GM13977 (cell line): ENCODE measurements at regions not wholly inside any gene's neighbourhood (a gene's known extent, or its start where the extent isn't known, plus 50 kb on each side); places are given as distances from the start of the nearest gene placed in this dataset.
"Not testable (repeated sequence)": the region's sequence is repeated elsewhere in the genome, so short reads cannot be mapped to it uniquely, and the experiment has no call there.

Source experiments
- DNase-seq: peaks from one replicate; pipeline ENCODE4 v3.0.0; 2012; ENCODE audit warnings: low spot score
- in situ Hi-C: fragments of 300-500 bp; cut with MboI; formaldehyde crosslinking; loops from one replicate; pipeline ENCODE4 v1.12.0; 2022; ENCODE audit warnings: low sequenced_read_pairs, low pct_unique_long_range_greater_than_20kb, mixed read lengths, inconsistent platforms; ENCODE audit not compliant: unreplicated experiment
- TF ChIP-seq, protein P1 (sequence below): IDR thresholded peaks from 2 replicates; pipeline ENCODE4 v1.5.1; 2012; ENCODE audit warnings: mild to moderate bottlenecking, control low read depth; ENCODE audit not compliant: insufficient read depth; ENCODE audit errors: extremely low read depth, missing control alignments

DNA sequence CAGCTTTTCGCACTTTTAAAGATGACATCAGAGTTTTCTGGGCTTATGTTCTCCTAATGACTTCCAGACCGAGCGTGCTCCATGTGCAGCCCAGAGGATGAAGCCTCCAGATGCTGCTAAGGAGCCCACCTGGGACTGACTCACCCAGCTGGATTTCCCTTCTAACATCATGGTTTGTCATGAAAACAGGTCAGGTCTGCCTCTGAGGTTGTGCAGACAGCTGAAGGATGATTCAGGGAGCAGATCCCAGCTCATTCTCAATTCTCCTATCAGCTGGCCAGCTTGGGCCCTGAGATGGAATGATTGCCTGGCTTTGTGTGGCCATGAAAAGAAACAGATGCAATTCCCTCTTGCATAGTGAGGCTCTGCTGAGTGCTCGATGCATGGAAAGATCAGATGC lies 123.9 kb upstream of the DUSP10 start:
- in situ Hi-C loops: no loop called here
- TF ChIP-seq, protein P1, sequence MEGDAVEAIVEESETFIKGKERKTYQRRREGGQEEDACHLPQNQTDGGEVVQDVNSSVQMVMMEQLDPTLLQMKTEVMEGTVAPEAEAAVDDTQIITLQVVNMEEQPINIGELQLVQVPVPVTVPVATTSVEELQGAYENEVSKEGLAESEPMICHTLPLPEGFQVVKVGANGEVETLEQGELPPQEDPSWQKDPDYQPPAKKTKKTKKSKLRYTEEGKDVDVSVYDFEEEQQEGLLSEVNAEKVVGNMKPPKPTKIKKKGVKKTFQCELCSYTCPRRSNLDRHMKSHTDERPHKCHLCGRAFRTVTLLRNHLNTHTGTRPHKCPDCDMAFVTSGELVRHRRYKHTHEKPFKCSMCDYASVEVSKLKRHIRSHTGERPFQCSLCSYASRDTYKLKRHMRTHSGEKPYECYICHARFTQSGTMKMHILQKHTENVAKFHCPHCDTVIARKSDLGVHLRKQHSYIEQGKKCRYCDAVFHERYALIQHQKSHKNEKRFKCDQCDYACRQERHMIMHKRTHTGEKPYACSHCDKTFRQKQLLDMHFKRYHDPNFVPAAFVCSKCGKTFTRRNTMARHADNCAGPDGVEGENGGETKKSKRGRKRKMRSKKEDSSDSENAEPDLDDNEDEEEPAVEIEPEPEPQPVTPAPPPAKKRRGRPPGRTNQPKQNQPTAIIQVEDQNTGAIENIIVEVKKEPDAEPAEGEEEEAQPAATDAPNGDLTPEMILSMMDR: no peak

GRCh38 chr1:221863635-221864034 lies 121.7 kb upstream of the DUSP10 start:
- TF ChIP-seq, protein P1: no peak
- in situ Hi-C loops: no loop called here
- no peak for DNase-seq

More for the DNA sequence above, 123.9 kb upstream of the DUSP10 start:
- DNase-seq: no peak

DNA sequence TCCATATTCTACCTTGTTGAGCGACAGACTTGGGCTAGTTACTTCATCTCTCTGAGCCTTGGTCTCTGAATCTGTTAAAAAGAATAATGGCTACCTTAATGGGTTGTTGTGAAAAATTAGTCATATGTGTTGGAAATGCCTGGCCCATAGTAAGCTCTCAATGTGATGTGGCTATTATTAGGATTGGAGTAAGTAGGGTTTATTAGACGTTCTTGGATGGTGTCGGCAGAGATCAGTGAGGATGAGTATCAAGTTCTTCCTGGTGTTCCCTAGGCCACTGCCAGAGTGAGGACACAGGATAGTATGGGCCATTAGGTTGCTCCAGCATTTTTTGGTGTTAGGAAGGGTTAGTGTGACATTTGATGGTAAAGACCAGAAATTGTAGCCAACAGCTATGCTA lies 121.1 kb upstream of the DUSP10 start:
- DNase-seq: no peak
- in situ Hi-C loops: no loop called here
- TF ChIP-seq, protein P1: no peak

GRCh38 chr1:221858818-221859611 lies 117.1 kb upstream of the DUSP10 start:
- TF ChIP-seq, protein P1: no peak
- no peak for DNase-seq
- in situ Hi-C loops: no loop called here

- DNase-seq, in situ Hi-C loops: not testable (repeated sequence)
Measured at GRCh38 chr1:221857094-221857444, 115.2 kb upstream of the DUSP10 start.

GRCh38 chr1:221856228-221857093 lies 114.6 kb upstream of the DUSP10 start:
- in situ Hi-C loops: no loop called here
- TF ChIP-seq, protein P1: no peak
- DNase-seq: no peak

- TF ChIP-seq, protein P1: no peak
- in situ Hi-C loops: no loop called here
- no peak for DNase-seq
Measured at GRCh38 chr1:221855156-221855555, 113.3 kb upstream of the DUSP10 start.
